HEK293 (cell line): ENCODE measurements at regions not wholly inside any gene's neighbourhood (a gene's known extent, or its start where the extent isn't known, plus 50 kb on each side); places are given as distances from the start of the nearest gene placed in this dataset.
"Not testable (repeated sequence)": the region's sequence is repeated elsewhere in the genome, so short reads cannot be mapped to it uniquely, and the experiment has no call there.

Experiments used
- CTCF ChIA-PET: fragments of 350-600 bp; formaldehyde crosslinking; extraction: SDS; loops from one replicate; lab custom pipeline; 2021; ENCODE audit warnings: antibody characterized with exemption; lab: Yijun Ruan, JAX
- POLR2A ChIA-PET: fragments of 300-600 bp; formaldehyde crosslinking; extraction: SDS; loops from one replicate; lab custom pipeline; 2020; ENCODE audit warnings: antibody characterized with exemption, inconsistent platforms; lab: Yijun Ruan, JAX
- H3K27ac ChIP-seq: fragments of 200-500 bp; sonication (Bioruptor generic); 2 replicates; pipeline ENCODE4 v1.5.1; 2014; ENCODE audit warnings: low read depth, low read length, control low read depth, inconsistent platforms; ENCODE audit errors: extremely low read depth
- H3K36me3 ChIP-seq, 2 experiments: fragments of 200-500 bp in 1 of 2; sonication (Bioruptor generic) in 1 of 2; 1 replicate in 1 of 2; 2 replicates in 1 of 2; pipeline ENCODE4 v1.5.1; 2014 to 2017; ENCODE audit warnings: inconsistent platforms in 2 of 2, low read length in 2 of 2; ENCODE audit not compliant: control insufficient read depth in 2 of 2, insufficient read depth in 1 of 2
- H3K4me1 ChIP-seq: fragments of 200-500 bp; sonication (Bioruptor generic); 2 replicates; pipeline ENCODE4 v1.5.1; 2014; ENCODE audit warnings: mild to moderate bottlenecking, low read length, inconsistent platforms; ENCODE audit not compliant: control insufficient read depth, insufficient read depth
- H3K4me3 ChIP-seq: 2 replicates; pipeline ENCODE4 v1.5.1; 2011; ENCODE audit warnings: low read depth, mild to moderate bottlenecking, control low read depth, low read length, moderate library complexity
- H3K9me3 ChIP-seq: fragments of 200-500 bp; sonication (Bioruptor generic); 2 replicates; pipeline ENCODE4 v1.5.1; 2014; ENCODE audit warnings: low read depth, low read length, inconsistent platforms; ENCODE audit not compliant: control insufficient read depth, insufficient read depth
- GLIS2 ChIP-seq: fragments of 450-650 bp; formaldehyde crosslinking; IDR thresholded peaks from 2 replicates; pipeline ENCODE4 v1.5.1; 2016; ENCODE audit warnings: missing biosample characterization, missing genetic modification characterization
- HOXC10 ChIP-seq: sonication (generic); formaldehyde crosslinking; IDR thresholded peaks from 2 replicates; pipeline ENCODE4 v1.8.1; 2023; ENCODE audit warnings: mild to moderate bottlenecking, missing genetic modification reagents
- IKZF3 ChIP-seq: fragments of 450-650 bp; IDR thresholded peaks from 2 replicates; pipeline ENCODE4 v1.5.0; 2018; ENCODE audit warnings: missing biosample characterization, mild to moderate bottlenecking, missing genetic modification characterization, moderate library complexity
- KLF1 ChIP-seq: fragments of 450-650 bp; formaldehyde crosslinking; IDR thresholded peaks from 2 replicates; pipeline ENCODE4 v1.5.1; 2016; ENCODE audit warnings: missing biosample characterization, missing genetic modification characterization
- KLF7 ChIP-seq: fragments of 450-650 bp; formaldehyde crosslinking; IDR thresholded peaks from 2 replicates; pipeline ENCODE4 v1.5.1; 2016; ENCODE audit warnings: missing biosample characterization, missing genetic modification characterization, borderline replicate concordance
- SALL2 ChIP-seq: fragments of 450-650 bp; formaldehyde crosslinking; IDR thresholded peaks from 2 replicates; pipeline ENCODE4 v1.5.0; 2017; ENCODE audit warnings: missing biosample characterization, mild to moderate bottlenecking, missing genetic modification characterization, borderline replicate concordance
- SCRT2 ChIP-seq: fragments of 450-650 bp; formaldehyde crosslinking; IDR thresholded peaks from 2 replicates; pipeline ENCODE4 v1.5.1; 2016; ENCODE audit warnings: missing biosample characterization, missing genetic modification characterization
- SP2 ChIP-seq: fragments of 450-650 bp; formaldehyde crosslinking; IDR thresholded peaks from 2 replicates; pipeline ENCODE4 v1.5.1; 2016; ENCODE audit warnings: missing biosample characterization, missing genetic modification characterization
- TCF7L2 ChIP-seq: IDR thresholded peaks from 2 replicates; pipeline ENCODE4 v1.6.1; 2011; ENCODE audit warnings: low read depth, mild to moderate bottlenecking, inconsistent platforms, low read length, moderate library complexity, borderline replicate concordance
- ZBTB1 ChIP-seq: fragments of 450-650 bp; formaldehyde crosslinking; IDR thresholded peaks from 2 replicates; pipeline ENCODE4 v1.5.1; 2016; ENCODE audit warnings: missing biosample characterization, missing genetic modification characterization
- ZFP69B ChIP-seq: fragments of 450-650 bp; formaldehyde crosslinking; IDR thresholded peaks from 2 replicates; pipeline ENCODE4 v1.5.1; 2016; ENCODE audit warnings: missing biosample characterization, missing genetic modification characterization
- ZNF157 ChIP-seq: fragments of 450-650 bp; formaldehyde crosslinking; IDR thresholded peaks from 2 replicates; pipeline ENCODE4 v1.5.1; 2016; ENCODE audit warnings: missing biosample characterization, missing genetic modification characterization
- ZNF266 ChIP-seq: fragments of 450-650 bp; formaldehyde crosslinking; IDR thresholded peaks from 2 replicates; pipeline ENCODE4 v1.5.1; 2016; ENCODE audit warnings: missing biosample characterization, missing genetic modification characterization, low read depth
- ZNF394 ChIP-seq: fragments of 450-650 bp; formaldehyde crosslinking; IDR thresholded peaks from 2 replicates; pipeline ENCODE4 v1.5.1; 2016; ENCODE audit warnings: missing biosample characterization, missing genetic modification characterization, mild to moderate bottlenecking, moderate library complexity, borderline replicate concordance
- ZNF555 ChIP-seq: fragments of 450-650 bp; formaldehyde crosslinking; conservative IDR thresholded peaks from 2 replicates; pipeline ENCODE4 v1.5.1; 2017; ENCODE audit warnings: missing biosample characterization, mild to moderate bottlenecking, missing genetic modification characterization, inconsistent platforms
- ZNF626 ChIP-seq: fragments of 450-650 bp; sonication (Bioruptor Pico); formaldehyde crosslinking; IDR thresholded peaks from 2 replicates; pipeline ENCODE4 v1.5.1; 2018; ENCODE audit warnings: missing biosample characterization, missing genetic modification characterization, inconsistent platforms
- ZNF660 ChIP-seq: fragments of 450-650 bp; IDR thresholded peaks from 2 replicates; pipeline ENCODE4 v1.5.1; 2018; ENCODE audit warnings: missing biosample characterization, mild to moderate bottlenecking, missing genetic modification characterization
- ZNF76 ChIP-seq: fragments of 450-650 bp; formaldehyde crosslinking; IDR thresholded peaks from 2 replicates; pipeline ENCODE4; 2016; ENCODE audit warnings: low read depth, missing biosample characterization, missing genetic modification characterization, borderline replicate concordance
- ZXDB ChIP-seq: fragments of 450-650 bp; formaldehyde crosslinking; IDR thresholded peaks from 2 replicates; pipeline ENCODE4 v1.5.1; 2016; ENCODE audit warnings: missing biosample characterization, missing genetic modification characterization
- TF ChIP-seq, protein P1 (sequence below): fragments of 450-650 bp; formaldehyde crosslinking; IDR thresholded peaks from 2 replicates; pipeline ENCODE4 v1.5.1; 2017; ENCODE audit warnings: missing biosample characterization, missing genetic modification characterization

DNA sequence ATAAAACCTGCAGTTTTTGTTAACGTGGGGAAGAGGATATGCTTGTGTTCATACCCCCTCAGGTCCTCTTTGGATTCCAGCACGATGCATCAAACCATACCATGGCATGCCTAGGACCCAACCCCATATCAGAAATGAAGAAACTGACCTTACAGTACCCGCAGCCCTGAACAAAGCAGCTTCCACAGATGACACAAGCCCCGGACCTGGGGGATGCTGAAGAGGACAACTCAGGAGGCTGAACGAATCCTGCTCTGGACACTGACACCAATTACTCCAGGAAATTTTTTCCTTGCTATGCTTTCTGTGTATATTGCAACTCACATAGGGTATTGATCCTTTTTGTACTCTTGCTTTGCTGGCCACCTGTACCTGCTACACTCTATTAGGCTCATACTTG lies 129.6 kb downstream of the ZNF675 start:
- Histone ChIP-seq H3K4me1 (no peaks in the 10 kb centered on the region), H3K36me3 (no peaks in the 10 kb centered on the region), H3K27ac (no peak overlapping the region)
- ChIA-PET CTCF (interaction anchor here (0.6 kb wide), 1 partner anchor 257 kb away, joined by 3 read pairs; no protein-coding TSS in a partner anchor), POLR2A (no interaction called here)
- no peak for TF ChIP-seq ZNF76
- TF ChIP-seq KLF7 (tag by site-specific recombination): no peak
- no peak for TF ChIP-seq ZNF394 (tag by site-specific recombination)
- TF ChIP-seq, all 188 proteins: peak for 0
- H3K4me3 ChIP-seq: no peak overlapping the region
- H3K9me3 ChIP-seq: no peaks in the 10 kb centered on the region

DNA sequence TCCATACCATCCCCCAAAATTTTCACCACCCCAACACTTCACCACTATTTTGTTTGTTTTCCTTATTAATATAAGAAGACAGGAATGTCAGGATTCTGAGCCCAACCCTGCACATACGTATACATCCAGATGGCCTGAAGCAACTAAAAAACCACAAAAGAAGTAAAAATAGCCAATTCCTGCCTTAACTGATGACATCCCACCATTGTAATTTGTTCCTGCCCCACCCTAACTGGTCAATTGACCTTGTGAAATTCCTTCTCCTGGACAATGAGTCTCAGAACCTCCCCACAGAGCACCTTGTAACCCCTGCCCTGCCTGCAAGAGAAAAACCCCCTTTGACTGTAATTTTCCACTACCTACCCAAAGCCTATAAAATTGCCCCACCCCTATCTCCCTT lies 132.5 kb downstream of the ZNF675 start:
- no peak overlapping the region for H3K4me3 ChIP-seq
- H3K9me3 ChIP-seq: no peaks in the 10 kb centered on the region
- H3K36me3 ChIP-seq: no peaks in the 10 kb centered on the region
- H3K27ac ChIP-seq: no peak overlapping the region
- POLR2A ChIA-PET: no interaction called here
- CTCF ChIA-PET: no interaction called here
- H3K4me1 ChIP-seq: no peaks in the 10 kb centered on the region
- TF ChIP-seq GLIS2 (no peak), SALL2 (tag by site-specific recombination) (no peak), SCRT2 (tag by site-specific recombination) (no peak), IKZF3 (tag by site-specific recombination) (no peak), ZNF555 (tag by site-specific recombination) (no peak), ZBTB1 (no peak), HOXC10 (no peak), ZXDB (tag by site-specific recombination) (no peak), SP2 (tag by site-specific recombination) (no peak), TCF7L2 (no peak), ZFP69B (no peak)
- TF ChIP-seq, protein P1, sequence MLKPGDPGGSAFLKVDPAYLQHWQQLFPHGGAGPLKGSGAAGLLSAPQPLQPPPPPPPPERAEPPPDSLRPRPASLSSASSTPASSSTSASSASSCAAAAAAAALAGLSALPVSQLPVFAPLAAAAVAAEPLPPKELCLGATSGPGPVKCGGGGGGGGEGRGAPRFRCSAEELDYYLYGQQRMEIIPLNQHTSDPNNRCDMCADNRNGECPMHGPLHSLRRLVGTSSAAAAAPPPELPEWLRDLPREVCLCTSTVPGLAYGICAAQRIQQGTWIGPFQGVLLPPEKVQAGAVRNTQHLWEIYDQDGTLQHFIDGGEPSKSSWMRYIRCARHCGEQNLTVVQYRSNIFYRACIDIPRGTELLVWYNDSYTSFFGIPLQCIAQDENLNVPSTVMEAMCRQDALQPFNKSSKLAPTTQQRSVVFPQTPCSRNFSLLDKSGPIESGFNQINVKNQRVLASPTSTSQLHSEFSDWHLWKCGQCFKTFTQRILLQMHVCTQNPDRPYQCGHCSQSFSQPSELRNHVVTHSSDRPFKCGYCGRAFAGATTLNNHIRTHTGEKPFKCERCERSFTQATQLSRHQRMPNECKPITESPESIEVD (tag by site-specific recombination): no peak

- H3K27ac ChIP-seq, CTCF ChIA-PET, POLR2A ChIA-PET, H3K9me3 ChIP-seq, H3K4me1 ChIP-seq, H3K4me3 ChIP-seq, H3K36me3 ChIP-seq: not testable (repeated sequence)
Observed at GRCh38 chr19:23550102-23550501, 136.9 kb downstream of the ZNF675 start.

DNA sequence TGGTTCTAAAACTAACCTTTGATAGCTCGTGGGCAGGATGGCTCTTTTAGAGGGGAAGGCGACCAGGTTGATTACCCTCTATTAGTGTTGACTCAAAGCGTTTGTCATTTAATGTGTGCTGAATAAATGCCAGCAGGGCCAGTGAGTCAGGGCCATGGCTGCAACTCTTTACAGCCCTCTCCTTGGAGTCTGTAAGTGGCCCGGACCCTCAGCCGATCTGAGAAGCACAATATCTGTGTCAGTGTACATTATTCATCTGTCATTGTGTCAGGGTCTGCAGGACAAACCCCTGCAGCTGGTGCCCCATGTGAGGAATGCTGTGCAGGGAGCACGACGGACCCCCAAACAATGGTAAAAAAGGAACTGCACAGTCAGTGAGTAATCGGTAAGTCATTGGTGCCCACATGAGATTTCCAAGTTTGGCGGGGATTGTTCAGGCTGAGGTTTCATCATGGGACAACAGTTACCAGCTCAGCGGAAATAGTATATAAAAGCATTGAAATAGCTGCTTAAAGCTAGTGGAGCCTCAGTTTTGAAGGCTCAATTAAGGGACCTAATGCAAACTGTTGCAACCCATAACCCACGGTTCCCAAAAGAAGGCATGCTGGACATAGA lies 139.1 kb downstream of the ZNF675 start:
- no peaks in the 10 kb centered on the region for H3K36me3 ChIP-seq
- ChIA-PET CTCF (no interaction called here), POLR2A (no interaction called here)
- no peak overlapping the region for H3K4me3 ChIP-seq
- H3K9me3 ChIP-seq: no peaks in the 10 kb centered on the region
- no peak overlapping the region for H3K27ac ChIP-seq
- TF ChIP-seq ZNF157 (tag by site-specific recombination) (no peak), ZNF660 (no peak), ZNF626 (tag by site-specific recombination) (no peak), KLF1 (tag by site-specific recombination) (no peak), ZNF266 (tag by site-specific recombination) (no peak), IKZF3 (tag by site-specific recombination) (no peak)
- TF ChIP-seq, protein P1 (tag by site-specific recombination): no peak
- H3K4me1 ChIP-seq: no peaks in the 10 kb centered on the region
